ENCODE measurements at regions not wholly inside any gene's neighbourhood (a gene's known extent, or its start where the extent isn't known, plus 50 kb on each side); places are given as distances from the start of the nearest gene placed in this dataset.

DNA sequence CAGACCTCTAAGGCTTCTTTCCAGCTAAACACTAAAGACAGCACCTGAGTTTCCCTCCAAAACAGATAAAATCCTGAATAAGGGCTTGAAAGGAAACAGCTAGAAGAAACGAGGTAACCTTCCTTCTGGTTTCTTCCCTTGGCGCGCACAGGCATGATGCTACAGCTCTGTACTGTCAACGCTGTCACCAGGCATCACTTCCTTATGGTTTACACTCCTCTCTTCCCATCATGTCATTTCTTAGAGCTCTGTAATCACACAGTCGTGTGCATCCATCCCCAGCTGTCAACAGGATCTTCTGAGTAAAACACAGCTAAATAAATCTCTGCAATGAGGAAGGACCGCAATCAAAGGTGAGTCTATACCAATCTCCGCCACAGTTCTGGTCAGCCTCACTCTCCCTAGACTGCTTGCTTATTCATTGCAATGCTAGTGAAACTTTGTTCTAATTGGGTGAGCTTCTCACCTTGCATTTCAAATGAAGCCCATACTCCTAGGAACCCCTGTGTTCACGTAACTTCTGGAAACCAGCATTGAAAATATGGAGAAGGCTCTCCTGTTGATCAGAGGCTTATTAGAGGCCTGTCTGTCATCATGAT is 162.6 kb upstream of the DTNBP1 start:
- Mint-ChIP-seq H3K36me3 (no peaks in the 10 kb centered on the region), H3K27me3 (peaks cover 16% of the 10 kb centered on the region in 2 donors), H3K9me3 (no peaks in the 10 kb centered on the region), H3K4me3 (no peak overlapping the region), H3K4me1 (no peaks in the 10 kb centered on the region), H3K27ac (no peak overlapping the region)
- Histone ChIP-seq H3K27ac (ENCODE audit: low read length) (no peak overlapping the region), H3K27me3 (replicated peaks in 1 of 2; ENCODE audit: control insufficient read depth in 2 of 2, extremely low read depth in 1 of 2, insufficient read depth in 2 of 2, low read length in 1 of 2) (peaks cover 0 to 7% of the 10 kb centered on the region in 2 experiments), H3K9me3 (no peaks in the 10 kb centered on the region), H3K36me3 (ENCODE audit: control insufficient read depth in 2 of 2, extremely low read depth in 1 of 2, insufficient read depth in 1 of 2, low read length in 1 of 2) (no peaks in the 10 kb centered on the region), H3K4me3 (ENCODE audit: control insufficient read depth in 1 of 2, extremely low read depth in 1 of 2, low read length in 1 of 2) (no peak overlapping the region), H3K4me1 (ENCODE audit: control insufficient read depth in 1 of 2, extremely low read depth in 1 of 2, insufficient read depth in 2 of 2, low read length in 2 of 2) (no peaks in the 10 kb centered on the region)
- WGBS (ENCODE audit: insufficient coverage): 74% methylated on average over 6 of the region's 8 CpGs
- DNase-seq (no peak), ATAC-seq (replicated peaks in 1 of 4) (no peak)
- POLR2A ChIA-PET: no interaction called here
- CTCF ChIA-PET: no interaction called here

DNA sequence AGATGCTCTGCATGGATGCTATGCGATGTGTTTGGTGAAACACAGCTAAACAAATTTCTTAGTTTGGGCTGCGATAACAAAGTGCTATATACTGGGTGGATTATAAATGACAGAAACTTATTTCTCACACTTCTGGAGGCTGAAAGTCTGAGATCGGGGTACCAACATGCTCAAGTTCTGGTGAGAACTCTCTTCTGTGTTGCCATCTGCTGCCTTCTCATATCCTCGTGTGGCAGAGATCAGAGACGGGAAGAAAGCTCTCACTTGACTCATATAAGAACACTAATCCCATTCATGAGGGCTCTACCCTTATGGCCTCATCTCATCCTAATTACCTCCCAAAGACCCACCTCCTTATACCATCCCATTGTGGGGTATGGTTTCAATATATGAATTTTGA is 162.0 kb upstream of the DTNBP1 start:
- Mint-ChIP-seq H3K4me1 (no peaks in the 10 kb centered on the region), H3K9me3 (no peaks in the 10 kb centered on the region), H3K36me3 (no peaks in the 10 kb centered on the region), H3K27me3 (peaks cover 16 to 21% of the 10 kb centered on the region in 2 donors), H3K27ac (no peak overlapping the region), H3K4me3 (no peak overlapping the region)
- Histone ChIP-seq H3K27ac (ENCODE audit: low read length) (no peak overlapping the region), H3K4me3 (ENCODE audit: control insufficient read depth in 1 of 2, extremely low read depth in 1 of 2, low read length in 1 of 2) (no peak overlapping the region), H3K36me3 (ENCODE audit: control insufficient read depth in 2 of 2, extremely low read depth in 1 of 2, insufficient read depth in 1 of 2, low read length in 1 of 2) (no peaks in the 10 kb centered on the region), H3K9me3 (no peaks in the 10 kb centered on the region), H3K27me3 (replicated peaks in 1 of 2; ENCODE audit: control insufficient read depth in 2 of 2, extremely low read depth in 1 of 2, insufficient read depth in 2 of 2, low read length in 1 of 2) (peaks cover 0 to 9% of the 10 kb centered on the region in 2 experiments), H3K4me1 (ENCODE audit: control insufficient read depth in 1 of 2, extremely low read depth in 1 of 2, insufficient read depth in 2 of 2, low read length in 2 of 2) (no peaks in the 10 kb centered on the region)
- CTCF ChIA-PET: no interaction called here
- ATAC-seq (replicated peaks in 1 of 4): no peak
- no peak for DNase-seq
- WGBS (ENCODE audit: insufficient coverage): 78% methylated on average over 1 of the region's 5 CpGs
- POLR2A ChIA-PET: no interaction called here

DNA sequence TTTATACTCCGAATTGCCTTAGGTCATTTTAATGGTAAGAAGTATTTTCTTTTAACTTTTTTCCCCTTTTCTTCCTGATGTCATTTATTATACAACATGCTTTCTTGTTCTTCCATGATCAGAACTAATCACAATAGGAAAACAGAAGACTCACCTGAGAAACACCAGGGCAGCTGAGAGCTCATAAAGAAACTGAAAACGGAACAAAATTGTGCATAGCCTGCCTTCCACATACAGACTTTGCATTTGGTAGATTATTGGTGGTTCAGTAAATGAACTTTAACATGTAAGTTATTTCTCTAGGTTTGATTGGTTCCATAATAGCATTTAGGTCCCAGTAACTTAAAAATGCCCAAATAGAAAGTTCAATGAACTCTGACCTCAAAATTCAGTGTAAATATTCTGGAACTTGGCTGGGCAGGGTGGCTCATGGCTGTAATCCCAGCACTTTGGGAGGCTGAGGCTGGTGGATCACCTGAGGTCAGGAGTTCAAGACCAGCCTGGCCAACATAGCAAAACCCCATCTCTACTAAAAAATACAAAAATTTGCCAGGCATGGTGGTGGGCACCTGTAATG is 161.1 kb upstream of the DTNBP1 start:
- Mint-ChIP-seq H3K36me3 (no peaks in the 10 kb centered on the region), H3K9me3 (no peaks in the 10 kb centered on the region), H3K27me3 (peaks cover 16 to 21% of the 10 kb centered on the region in 2 donors), H3K27ac (no peak overlapping the region), H3K4me3 (no peak overlapping the region), H3K4me1 (no peaks in the 10 kb centered on the region)
- no CpG with 5 or more reads among the region's 2 CpGs for WGBS (ENCODE audit: insufficient coverage)
- Histone ChIP-seq H3K36me3 (ENCODE audit: control insufficient read depth in 2 of 2, extremely low read depth in 1 of 2, insufficient read depth in 1 of 2, low read length in 1 of 2) (no peaks in the 10 kb centered on the region), H3K27me3 (replicated peaks in 1 of 2; ENCODE audit: control insufficient read depth in 2 of 2, extremely low read depth in 1 of 2, insufficient read depth in 2 of 2, low read length in 1 of 2) (peaks cover 0 to 9% of the 10 kb centered on the region in 2 experiments), H3K4me1 (ENCODE audit: control insufficient read depth in 1 of 2, extremely low read depth in 1 of 2, insufficient read depth in 2 of 2, low read length in 2 of 2) (no peaks in the 10 kb centered on the region), H3K9me3 (no peaks in the 10 kb centered on the region), H3K4me3 (ENCODE audit: control insufficient read depth in 1 of 2, extremely low read depth in 1 of 2, low read length in 1 of 2) (no peak overlapping the region), H3K27ac (ENCODE audit: low read length) (no peak overlapping the region)
- ATAC-seq (replicated peaks in 1 of 4): no peak
- no peak for DNase-seq
- ChIA-PET CTCF (no interaction called here), POLR2A (no interaction called here)

DNA sequence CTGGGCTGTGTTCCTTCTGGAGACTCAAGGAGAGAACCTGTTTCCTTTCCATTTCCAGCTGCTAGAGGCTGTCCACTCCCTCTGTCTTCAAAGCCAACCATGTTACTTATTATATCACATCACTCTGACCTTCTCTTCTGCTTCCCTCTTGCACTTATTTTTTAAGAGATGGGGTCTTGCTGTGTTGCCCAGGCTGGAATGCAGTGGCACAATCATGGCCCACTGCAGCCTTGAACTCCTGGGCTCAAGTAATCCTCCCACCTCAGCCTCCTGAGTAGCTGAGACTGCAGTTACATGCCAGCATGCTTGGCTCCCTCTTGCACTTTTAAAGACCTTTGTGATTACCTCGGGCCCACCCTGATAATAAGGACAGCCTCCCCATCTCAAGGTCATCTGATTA is 160.0 kb upstream of the DTNBP1 start:
- no peak overlapping the region for H3K4me3 ChIP-seq (ENCODE audit: control insufficient read depth in 1 of 2, extremely low read depth in 1 of 2, low read length in 1 of 2)
- no peaks in the 10 kb centered on the region for H3K4me1 Mint-ChIP-seq
- ATAC-seq (replicated peaks in 1 of 4): no peak
- no peak overlapping the region for H3K4me3 Mint-ChIP-seq
- H3K27ac ChIP-seq (ENCODE audit: low read length): no peak overlapping the region
- no peaks in the 10 kb centered on the region for H3K36me3 ChIP-seq (ENCODE audit: control insufficient read depth in 2 of 2, extremely low read depth in 1 of 2, insufficient read depth in 1 of 2, low read length in 1 of 2)
- ChIA-PET POLR2A (no interaction called here), CTCF (no interaction called here)
- no peaks in the 10 kb centered on the region for H3K9me3 ChIP-seq
- H3K9me3 Mint-ChIP-seq: no peaks in the 10 kb centered on the region
- peaks cover 0 to 6% of the 10 kb centered on the region in 2 experiments for H3K27me3 ChIP-seq (replicated peaks in 1 of 2; ENCODE audit: control insufficient read depth in 2 of 2, extremely low read depth in 1 of 2, insufficient read depth in 2 of 2, low read length in 1 of 2)
- H3K27me3 Mint-ChIP-seq: peaks cover 16 to 23% of the 10 kb centered on the region in 2 donors
- no peaks in the 10 kb centered on the region for H3K4me1 ChIP-seq (ENCODE audit: control insufficient read depth in 1 of 2, extremely low read depth in 1 of 2, insufficient read depth in 2 of 2, low read length in 2 of 2)
- DNase-seq: no peak
- WGBS (ENCODE audit: insufficient coverage): 100% methylated on average over 1 of the region's 1 CpG
- H3K36me3 Mint-ChIP-seq: no peaks in the 10 kb centered on the region
- H3K27ac Mint-ChIP-seq: no peak overlapping the region

DNA sequence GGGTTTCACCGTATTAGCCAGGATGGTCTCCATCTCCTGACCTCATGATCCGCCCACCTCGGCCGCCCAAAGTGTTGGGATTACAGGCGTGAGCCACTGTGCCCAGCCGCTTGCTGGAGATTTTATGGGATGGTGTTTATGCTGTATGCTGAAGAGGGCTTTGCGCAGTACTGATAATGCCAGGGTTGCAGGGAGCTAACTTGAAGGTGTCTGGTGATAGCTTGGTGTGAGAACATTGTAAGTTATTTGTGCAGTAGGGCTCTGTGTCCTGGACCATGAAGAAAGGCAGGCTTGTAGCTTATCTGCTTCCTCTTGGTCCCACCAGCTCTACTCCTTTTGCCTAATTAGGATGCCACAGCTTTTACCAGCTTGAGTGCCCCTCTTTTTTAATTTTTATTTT is 157.0 kb upstream of the DTNBP1 start:
- no peaks in the 10 kb centered on the region for H3K9me3 Mint-ChIP-seq
- H3K27ac Mint-ChIP-seq: no peak overlapping the region
- no peaks in the 10 kb centered on the region for H3K4me1 Mint-ChIP-seq
- 91% methylated on average over 7 of the region's 7 CpGs for WGBS (ENCODE audit: insufficient coverage)
- Histone ChIP-seq H3K4me3 (ENCODE audit: control insufficient read depth in 1 of 2, extremely low read depth in 1 of 2, low read length in 1 of 2) (no peak overlapping the region), H3K36me3 (ENCODE audit: control insufficient read depth in 2 of 2, extremely low read depth in 1 of 2, insufficient read depth in 1 of 2, low read length in 1 of 2) (no peaks in the 10 kb centered on the region), H3K27me3 (replicated peaks in 1 of 2; ENCODE audit: control insufficient read depth in 2 of 2, extremely low read depth in 1 of 2, insufficient read depth in 2 of 2, low read length in 1 of 2) (peaks cover 0 to 6% of the 10 kb centered on the region in 2 experiments), H3K27ac (ENCODE audit: low read length) (no peak overlapping the region), H3K4me1 (ENCODE audit: control insufficient read depth in 1 of 2, extremely low read depth in 1 of 2, insufficient read depth in 2 of 2, low read length in 2 of 2) (no peaks in the 10 kb centered on the region), H3K9me3 (no peaks in the 10 kb centered on the region)
- ChIA-PET CTCF (interaction anchor here in 1 of 2 donors (0.7 kb wide), 1 partner anchor 316 kb away, joined by 7 read pairs; no protein-coding TSS in a partner anchor), POLR2A (no interaction called here)
- DNase-seq: no peak
- no peak overlapping the region for H3K4me3 Mint-ChIP-seq
- H3K27me3 Mint-ChIP-seq: peaks cover 12 to 23% of the 10 kb centered on the region in 2 donors
- no peak for ATAC-seq (replicated peaks in 1 of 4)
- H3K36me3 Mint-ChIP-seq: no peaks in the 10 kb centered on the region

DNA sequence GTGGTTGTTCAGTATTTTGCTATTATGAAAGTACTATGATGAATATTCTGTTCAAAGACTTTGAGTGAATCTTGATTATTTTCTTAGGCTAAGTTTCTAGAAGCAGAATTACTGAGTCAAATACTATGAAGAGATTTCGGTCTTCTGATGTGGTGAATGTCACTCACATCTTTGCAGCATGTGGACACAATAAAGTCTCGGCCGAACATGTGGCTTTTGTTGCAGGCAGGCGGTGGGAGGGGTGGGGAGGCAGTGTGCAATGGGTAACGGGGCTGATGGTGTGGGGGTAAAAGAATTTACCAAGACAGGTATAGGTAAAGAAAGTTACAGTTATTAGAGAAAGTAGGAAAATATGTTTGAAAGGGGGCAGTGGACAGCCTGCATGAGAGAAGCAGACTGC is 156.4 kb upstream of the DTNBP1 start:
- Histone ChIP-seq H3K4me3 (ENCODE audit: control insufficient read depth in 1 of 2, extremely low read depth in 1 of 2, low read length in 1 of 2) (no peak overlapping the region), H3K27ac (ENCODE audit: low read length) (no peak overlapping the region), H3K4me1 (ENCODE audit: control insufficient read depth in 1 of 2, extremely low read depth in 1 of 2, insufficient read depth in 2 of 2, low read length in 2 of 2) (no peaks in the 10 kb centered on the region), H3K9me3 (no peaks in the 10 kb centered on the region), H3K27me3 (replicated peaks in 1 of 2; ENCODE audit: control insufficient read depth in 2 of 2, extremely low read depth in 1 of 2, insufficient read depth in 2 of 2, low read length in 1 of 2) (peaks cover 0 to 6% of the 10 kb centered on the region in 2 experiments), H3K36me3 (ENCODE audit: control insufficient read depth in 2 of 2, extremely low read depth in 1 of 2, insufficient read depth in 1 of 2, low read length in 1 of 2) (no peaks in the 10 kb centered on the region)
- Mint-ChIP-seq H3K36me3 (no peaks in the 10 kb centered on the region), H3K27me3 (peaks cover 12 to 23% of the 10 kb centered on the region in 2 donors), H3K9me3 (no peaks in the 10 kb centered on the region), H3K4me3 (no peak overlapping the region), H3K27ac (no peak overlapping the region), H3K4me1 (no peaks in the 10 kb centered on the region)
- ATAC-seq (replicated peaks in 1 of 4) (no peak), DNase-seq (no peak)
- ChIA-PET CTCF (interaction anchor here in 1 of 2 donors (0.7 kb wide), 1 partner anchor 317 kb away, joined by 7 read pairs; no protein-coding TSS in a partner anchor), POLR2A (no interaction called here)
- 64% methylated on average over 5 of the region's 5 CpGs for whole genome bisulfite sequencing (ENCODE audit: insufficient coverage)
